IMR-90 (cell line): ENCODE measurements at regions not wholly inside any gene's neighbourhood (a gene's known extent, or its start where the extent isn't known, plus 50 kb on each side); places are given as distances from the start of the nearest gene placed in this dataset.

Source experiments
- ATAC-seq: fragments of 200-7000 bp; cut with Tn5 transposase; 2 replicates; pipeline ENCODE4 v1.9.1; 2020; ENCODE audit warnings: low read depth, mild to moderate bottlenecking, moderate library complexity
- BruUV-seq: library from RNA; stranded (reverse); fragments of 400-500 nt; replicated peaks from 2 replicates; lab custom pipeline; 2021; lab: Mats Ljungman, UMichigan
- CTCF ChIA-PET: fragments of 300-600 bp; formaldehyde crosslinking; extraction: SDS; loops from one replicate; lab custom pipeline; 2021; ENCODE audit warnings: antibody characterized with exemption; lab: Yijun Ruan, JAX
- POLR2A ChIA-PET: fragments of 300-600 bp; sonication (Branson Sonifier 250); formaldehyde crosslinking; loops from one replicate; lab custom pipeline; 2022; ENCODE audit warnings: antibody characterized with exemption; ENCODE audit not compliant: unreplicated experiment; lab: Charles Lee
- DNase-seq: peaks from one replicate; pipeline ENCODE4 v3.0.0; 2013
- H2AFZ ChIP-seq: replicated peaks from 2 replicates; pipeline ENCODE3; 2013; ENCODE audit warnings: low read length, mild to moderate bottlenecking; ENCODE audit not compliant: poor library complexity
- H2AK5ac ChIP-seq: 2 replicates; pipeline ENCODE4 v1.6.1; 2013; ENCODE audit warnings: low read depth, low read length, inconsistent platforms
- H2AK9ac ChIP-seq: replicated peaks from 2 replicates; pipeline ENCODE3; 2013; ENCODE audit warnings: mild to moderate bottlenecking, low read depth, low read length, moderate library complexity; ENCODE audit not compliant: poor library complexity
- H2BK120ac ChIP-seq: 2 replicates; pipeline ENCODE4 v1.6.1; 2013; ENCODE audit warnings: low read depth, low read length, inconsistent platforms
- H2BK15ac ChIP-seq: 3 replicates; pipeline ENCODE4 v1.6.1; 2013; ENCODE audit warnings: low read depth, low read length, inconsistent platforms
- H2BK20ac ChIP-seq: 2 replicates; pipeline ENCODE4 v1.6.1; 2013; ENCODE audit warnings: low read depth, mild to moderate bottlenecking, inconsistent platforms, low read length, moderate library complexity
- H2BK5ac ChIP-seq: 2 replicates; pipeline ENCODE4 v1.6.1; 2013; ENCODE audit warnings: mild to moderate bottlenecking, low read depth, low read length, inconsistent platforms; ENCODE audit not compliant: poor library complexity, severe bottlenecking
- H3K14ac ChIP-seq: replicated peaks from 2 replicates; pipeline ENCODE4 v1.6.1; 2013; ENCODE audit warnings: low read depth, low read length, inconsistent platforms
- H3K18ac ChIP-seq: 2 replicates; pipeline ENCODE4 v1.6.1; 2013; ENCODE audit warnings: low read depth, low read length, control low read depth
- H3K23ac ChIP-seq: 2 replicates; pipeline ENCODE4 v1.6.1; 2013; ENCODE audit warnings: low read depth, low read length, inconsistent platforms
- H3K27ac ChIP-seq: 2 replicates; pipeline ENCODE4 v1.5.1; 2013; ENCODE audit warnings: mild to moderate bottlenecking, control low read depth, low read length; ENCODE audit not compliant: insufficient read depth
- H3K27me3 ChIP-seq: 2 replicates; pipeline ENCODE4 v1.6.1; 2013; ENCODE audit warnings: low read length; ENCODE audit not compliant: control insufficient read depth, insufficient read depth
- H3K36me3 ChIP-seq: 2 replicates; pipeline ENCODE4 v1.6.1; 2013; ENCODE audit warnings: low read length, mixed read lengths; ENCODE audit not compliant: control insufficient read depth, insufficient read depth
- H3K4ac ChIP-seq: 2 replicates; pipeline ENCODE4 v1.6.1; 2013; ENCODE audit warnings: low read depth, low read length, inconsistent platforms
- H3K4me1 ChIP-seq: 2 replicates; pipeline ENCODE4 v1.6.1; 2013; ENCODE audit warnings: low read length, mixed read lengths; ENCODE audit not compliant: control insufficient read depth, insufficient read depth
- H3K4me2 ChIP-seq: 2 replicates; pipeline ENCODE4 v1.6.1; 2013; ENCODE audit warnings: low read depth, mild to moderate bottlenecking, control low read depth, low read length, moderate library complexity
- H3K4me3 ChIP-seq: 2 replicates; pipeline ENCODE4 v1.5.1; 2013; ENCODE audit warnings: low read depth, mild to moderate bottlenecking, control low read depth, low read length, moderate library complexity; ENCODE audit not compliant: insufficient read depth
- H3K56ac ChIP-seq: 2 replicates; pipeline ENCODE4 v1.6.1; 2013; ENCODE audit warnings: low read length, inconsistent platforms; ENCODE audit not compliant: insufficient read depth; ENCODE audit errors: extremely low read depth
- H3K79me1 ChIP-seq, 2 experiments: 2 replicates each; pipeline ENCODE4 v1.6.1; 2013; ENCODE audit warnings: low read length in 2 of 2, inconsistent platforms in 1 of 2, low read depth in 1 of 2
- H3K9ac ChIP-seq: 2 replicates; pipeline ENCODE4 v1.6.1; 2013; ENCODE audit warnings: low read depth, low read length, control low read depth
- H3K9me1 ChIP-seq: 2 replicates; pipeline ENCODE4 v1.6.1; 2013; ENCODE audit warnings: low read length, inconsistent platforms; ENCODE audit not compliant: insufficient read depth
- H3K9me3 ChIP-seq: 2 replicates; pipeline ENCODE4 v1.6.1; 2013; ENCODE audit warnings: low read length; ENCODE audit not compliant: control insufficient read depth, insufficient read depth
- H4K20me1 ChIP-seq: 2 replicates; pipeline ENCODE4 v1.6.1; 2013; ENCODE audit warnings: low read length, inconsistent platforms; ENCODE audit not compliant: insufficient read depth
- H4K5ac ChIP-seq: 2 replicates; pipeline ENCODE4 v1.6.1; 2013; ENCODE audit warnings: mild to moderate bottlenecking, low read depth, low read length, control low read depth
- H4K8ac ChIP-seq, 2 experiments: 2 replicates each; pipeline ENCODE4 v1.6.1; 2013; ENCODE audit warnings: low read depth in 2 of 2, low read length in 2 of 2, control low read depth in 1 of 2, inconsistent platforms in 1 of 2
- H4K91ac ChIP-seq: 2 replicates; pipeline ENCODE4 v1.6.1; 2013; ENCODE audit warnings: low read depth, low read length, inconsistent platforms; ENCODE audit not compliant: insufficient read depth
- BHLHE40 ChIP-seq: fragments of 150-350 bp; IDR thresholded peaks from 2 replicates; pipeline ENCODE4 v1.6.1; 2016; ENCODE audit warnings: mild to moderate bottlenecking, low read depth, low read length
- CEBPB ChIP-seq: IDR thresholded peaks from 2 replicates; pipeline ENCODE4 v1.6.1; 2012; ENCODE audit warnings: low read depth, low read length, improper control_type of control experiment
- CHD1 ChIP-seq: IDR thresholded peaks from 2 replicates; pipeline ENCODE4 v1.6.1; 2012; ENCODE audit warnings: low read depth, low read length, improper control_type of control experiment
- CTCF ChIP-seq: conservative IDR thresholded peaks from 2 replicates; pipeline ENCODE4 v1.5.1; 2012; ENCODE audit warnings: mild to moderate bottlenecking, low read depth, low read length, improper control_type of control experiment
- ELK1 ChIP-seq: fragments of 150-350 bp; IDR thresholded peaks from 2 replicates; pipeline ENCODE4 v1.6.1; 2016; ENCODE audit warnings: low read depth, mild to moderate bottlenecking, low read length, moderate library complexity, borderline replicate concordance
- FOS ChIP-seq: fragments of 150-350 bp; IDR thresholded peaks from 2 replicates; pipeline ENCODE4 v1.6.1; 2016; ENCODE audit warnings: low read depth, low read length
- MAFK ChIP-seq: IDR thresholded peaks from 2 replicates; pipeline ENCODE4 v1.6.1; 2012; ENCODE audit warnings: low read depth, low read length, improper control_type of control experiment
- MAZ ChIP-seq: IDR thresholded peaks from 2 replicates; pipeline ENCODE4 v1.6.1; 2012; ENCODE audit warnings: low read depth, mild to moderate bottlenecking, low read length, improper control_type of control experiment, moderate library complexity, borderline replicate concordance
- NFE2L2 ChIP-seq: fragments of 150-350 bp; IDR thresholded peaks from 2 replicates; pipeline ENCODE4 v1.6.1; 2016; ENCODE audit warnings: low read depth, mild to moderate bottlenecking, low read length
- RAD21 ChIP-seq: IDR thresholded peaks from 2 replicates; pipeline ENCODE4 v1.6.1; 2012; ENCODE audit warnings: low read length, improper control_type of control experiment
- SMC3 ChIP-seq: fragments of 150-350 bp; IDR thresholded peaks from 2 replicates; pipeline ENCODE4 v1.6.1; 2016; ENCODE audit warnings: low read depth, mild to moderate bottlenecking, antibody characterized with exemption, low read length, moderate library complexity
- WGBS, 2 experiments: methylation state at CpG; one replicate each; pipeline versions ENCODE4 v1.1.5 to v1.1.7; 2013; ENCODE audit warnings: missing lambda C conversion rate in 2 of 2; ENCODE audit not compliant: insufficient read length in 1 of 2; ENCODE audit errors: extremely low coverage in 2 of 2; 5-methylcytosine and 5-hydroxymethylcytosine counted together
- dilution Hi-C: fragments of 300-500 bp; cut with HindIII; formaldehyde crosslinking; loops from one replicate; pipeline ENCODE4 v1.14.3; 2018; ENCODE audit warnings: low sequenced_read_pairs; ENCODE audit not compliant: unreplicated experiment
- in situ Hi-C: fragments of 300-500 bp; cut with MboI; formaldehyde crosslinking; loops from 3 replicates; pipeline ENCODE4 v1.14.3; 2019; ENCODE audit warnings: low sequenced_read_pairs, inconsistent platforms, mixed read lengths
- intact Hi-C: fragments of 100-400 bp; cut with micrococcal nuclease; formaldehyde crosslinking; loops from 2 replicates; pipeline ENCODE4 v1.10.0; 2022
- TF ChIP-seq, protein P1 (sequence below): fragments of 150-350 bp; IDR thresholded peaks from 2 replicates; pipeline ENCODE4 v1.6.1; 2017; ENCODE audit warnings: mild to moderate bottlenecking, antibody characterized with exemption, low read length, low read depth

- TF ChIP-seq BHLHE40 (no peak), MAFK (no peak), NFE2L2 (no peak), FOS (no peak), CTCF (no peak), ELK1 (no peak), RAD21 (no peak), CHD1 (no peak), MAZ (no peak), SMC3 (no peak), CEBPB (no peak)
- TF ChIP-seq, protein P1, sequence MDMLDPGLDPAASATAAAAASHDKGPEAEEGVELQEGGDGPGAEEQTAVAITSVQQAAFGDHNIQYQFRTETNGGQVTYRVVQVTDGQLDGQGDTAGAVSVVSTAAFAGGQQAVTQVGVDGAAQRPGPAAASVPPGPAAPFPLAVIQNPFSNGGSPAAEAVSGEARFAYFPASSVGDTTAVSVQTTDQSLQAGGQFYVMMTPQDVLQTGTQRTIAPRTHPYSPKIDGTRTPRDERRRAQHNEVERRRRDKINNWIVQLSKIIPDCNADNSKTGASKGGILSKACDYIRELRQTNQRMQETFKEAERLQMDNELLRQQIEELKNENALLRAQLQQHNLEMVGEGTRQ = no peak
- Histone ChIP-seq H4K5ac (no peak overlapping the region), H2AK5ac (no peak overlapping the region), H3K14ac (no peak overlapping the region), H3K9me1 (no peaks in the 10 kb centered on the region), H3K18ac (no peak overlapping the region), H3K4me1 (no peaks in the 10 kb centered on the region), H3K27ac (no peak overlapping the region), H2BK5ac (no peak overlapping the region), H3K4me2 (no peak overlapping the region), H3K23ac (no peak overlapping the region), H3K9ac (no peak overlapping the region), H3K4me3 (no peak overlapping the region), H3K56ac (no peak overlapping the region), H4K8ac (no peak overlapping the region), H4K91ac (no peak overlapping the region), H3K4ac (no peak overlapping the region), H2BK120ac (no peak overlapping the region), H3K9me3 (no peaks in the 10 kb centered on the region), H3K79me1 (no peaks in the 10 kb centered on the region), H2AK9ac (no peak overlapping the region), H2BK20ac (no peak overlapping the region), H3K36me3 (no peaks in the 10 kb centered on the region), H3K27me3 (peaks cover 9% of the 10 kb centered on the region; the same call in 1 of the 2 replicates), H4K20me1 (no peaks in the 10 kb centered on the region), H2AFZ (no peak overlapping the region), H2BK15ac (no peak overlapping the region)
- intact Hi-C loops = no loop called here
- dilution Hi-C loops = no loop called here
- in situ Hi-C loops = no loop called here
- no peak for DNase-seq
- ATAC-seq = no peak
- no TSS peak for BruUV-seq
- no CpG with 5 or more reads among the region's 2 CpGs for WGBS, 2 experiments
- POLR2A ChIA-PET = no interaction called here
- CTCF ChIA-PET = no interaction called here
Measured at GRCh38 chr18:22723773-22724172, 209.4 kb upstream of the RBBP8 start.
